HEK293 (cell line): ENCODE measurements at regions not wholly inside any gene's neighbourhood (a gene's known extent, or its start where the extent isn't known, plus 50 kb on each side); places are given as distances from the start of the nearest gene placed in this dataset.

Experiments used
- CTCF ChIP-seq: fragments of 450-650 bp; formaldehyde crosslinking; IDR thresholded peaks from 2 replicates; pipeline ENCODE4 v1.5.1; 2016; ENCODE audit warnings: missing biosample characterization, missing genetic modification characterization
- YY1 ChIP-seq: fragments of 450-650 bp; formaldehyde crosslinking; IDR thresholded peaks from 2 replicates; pipeline ENCODE4 v1.5.1; 2018; ENCODE audit warnings: missing biosample characterization, missing genetic modification characterization
- ZFHX2 ChIP-seq: fragments of 450-650 bp; formaldehyde crosslinking; conservative IDR thresholded peaks from 2 replicates; pipeline ENCODE4 v1.5.1; 2016; ENCODE audit warnings: missing biosample characterization, missing genetic modification characterization
- ZNF132 ChIP-seq: fragments of 450-650 bp; formaldehyde crosslinking; IDR thresholded peaks from 2 replicates; pipeline ENCODE4 v1.5.1; 2017; ENCODE audit warnings: missing biosample characterization, missing genetic modification characterization, borderline replicate concordance
- ZNF449 ChIP-seq: fragments of 450-650 bp; formaldehyde crosslinking; IDR thresholded peaks from 2 replicates; pipeline ENCODE4 v1.5.1; 2017; ENCODE audit warnings: missing biosample characterization, mild to moderate bottlenecking, missing genetic modification characterization, moderate library complexity

- TF ChIP-seq ZFHX2 (tag by site-specific recombination) = no peak
- TF ChIP-seq ZNF449 (tag by site-specific recombination) = no peak
- no peak for TF ChIP-seq ZNF132 (tag by site-specific recombination)
- no peak for TF ChIP-seq CTCF (tag by site-specific recombination)
- no peak for TF ChIP-seq YY1 (tag by site-specific recombination)
Measured at GRCh38 chr10:130961506-130962239, 349.8 kb downstream of the TCERG1L start.
